HG03196 (cell line): ENCODE measurements at regions not wholly inside any gene's neighbourhood (a gene's known extent, or its start where the extent isn't known, plus 50 kb on each side); places are given as distances from the start of the nearest gene placed in this dataset.

Experiments
- ATAC-seq: cut with Tn5 transposase; IDR thresholded peaks from one replicate; pipeline ENCODE4 v1.9.1; 2021; ENCODE audit not compliant: unreplicated experiment

DNA sequence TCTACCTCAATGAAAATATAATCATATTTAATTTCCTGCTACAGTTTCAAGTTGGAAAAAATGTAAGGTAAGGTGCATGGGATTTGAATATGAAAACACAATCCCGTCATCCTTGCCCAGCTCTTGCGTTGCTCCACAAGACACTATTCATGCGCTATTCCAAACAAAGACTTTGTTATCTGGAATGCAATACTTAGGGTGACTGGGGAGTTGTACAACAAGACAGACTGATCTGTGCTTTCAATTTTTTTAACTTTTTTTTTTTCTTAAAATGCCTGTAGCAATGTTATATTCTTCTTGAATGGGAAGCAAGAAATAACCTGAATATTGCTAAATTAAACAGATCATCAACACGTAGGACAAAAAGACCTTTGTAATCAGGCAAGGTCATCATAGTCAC lies 1077.2 kb downstream of the TTLL7 start:
- no peak for ATAC-seq

DNA sequence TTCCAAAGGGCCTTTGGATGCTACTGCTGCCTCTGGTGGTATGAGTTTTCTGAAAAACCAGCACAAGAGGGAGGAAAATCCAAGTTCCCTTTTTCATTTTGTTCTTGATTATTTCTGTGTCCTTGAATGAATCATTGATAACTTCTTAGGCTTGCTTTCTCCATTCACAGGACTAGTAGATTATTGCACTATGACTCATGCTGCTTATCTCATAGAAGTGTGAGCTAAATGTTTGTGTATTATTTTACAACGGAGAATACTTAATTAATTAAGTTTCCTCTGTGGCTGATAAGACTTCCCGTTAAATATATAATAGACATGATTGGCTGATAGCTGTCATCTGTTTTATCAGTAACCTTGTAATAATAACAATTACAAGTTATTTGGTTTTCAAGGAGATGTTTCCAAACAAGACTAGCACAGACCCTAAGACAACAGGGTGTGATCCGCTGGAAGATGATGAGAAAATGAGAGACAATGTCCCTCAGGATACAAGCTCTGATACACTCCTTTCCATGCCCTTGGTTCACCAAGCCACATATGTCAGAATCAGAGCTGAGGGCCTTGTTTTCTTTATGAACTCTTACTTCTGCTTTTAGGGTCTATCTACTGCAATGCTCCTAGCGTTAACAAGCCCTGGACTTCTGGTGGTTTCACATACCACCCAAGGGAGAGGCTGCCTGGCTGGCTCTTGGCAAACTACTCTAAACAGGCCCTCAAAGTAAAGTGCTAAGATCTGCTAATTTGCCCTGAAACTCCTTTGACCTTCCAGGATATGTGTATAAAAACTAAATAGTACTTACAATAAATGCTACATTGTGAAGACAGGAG lies 1078.3 kb downstream of the TTLL7 start:
- ATAC-seq = no peak

DNA sequence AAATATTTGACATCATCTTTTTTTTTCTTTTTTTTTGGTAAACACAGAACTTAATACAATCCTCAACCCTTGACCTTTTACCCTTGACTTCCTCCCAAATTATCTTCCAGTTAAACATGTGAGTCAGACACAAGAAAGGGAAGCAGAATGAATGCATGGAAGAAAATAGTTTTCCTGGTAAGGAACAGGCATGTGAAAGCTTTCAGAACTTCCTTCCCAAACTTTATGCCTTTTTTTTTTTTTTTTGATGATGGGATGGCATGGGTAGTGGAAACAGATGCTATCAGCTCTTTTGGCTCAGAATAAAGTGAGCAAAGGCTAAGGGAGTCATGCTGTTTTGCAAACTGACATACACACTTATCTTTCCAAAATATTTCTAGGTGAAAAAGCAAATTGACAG lies 1079.1 kb downstream of the TTLL7 start:
- no peak for ATAC-seq

DNA sequence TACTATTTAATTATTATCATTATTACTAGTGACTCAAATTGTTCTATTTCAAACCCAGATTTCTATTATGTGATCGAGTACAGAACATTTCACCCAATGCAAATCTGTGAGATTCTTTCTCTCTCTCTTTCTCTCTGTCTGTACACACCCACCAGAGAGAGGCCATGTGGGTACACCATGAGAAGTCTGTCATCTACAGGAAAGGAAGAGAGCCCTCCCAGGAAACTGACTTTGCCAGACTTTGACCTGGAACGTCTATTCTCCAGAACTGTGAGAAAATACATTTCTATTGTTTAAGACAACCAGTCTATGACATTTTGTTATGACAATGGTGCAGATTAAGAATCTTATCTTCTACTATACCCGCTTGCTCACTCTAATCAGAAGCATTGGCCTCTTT lies 1091.6 kb downstream of the TTLL7 start:
- no peak for ATAC-seq

DNA sequence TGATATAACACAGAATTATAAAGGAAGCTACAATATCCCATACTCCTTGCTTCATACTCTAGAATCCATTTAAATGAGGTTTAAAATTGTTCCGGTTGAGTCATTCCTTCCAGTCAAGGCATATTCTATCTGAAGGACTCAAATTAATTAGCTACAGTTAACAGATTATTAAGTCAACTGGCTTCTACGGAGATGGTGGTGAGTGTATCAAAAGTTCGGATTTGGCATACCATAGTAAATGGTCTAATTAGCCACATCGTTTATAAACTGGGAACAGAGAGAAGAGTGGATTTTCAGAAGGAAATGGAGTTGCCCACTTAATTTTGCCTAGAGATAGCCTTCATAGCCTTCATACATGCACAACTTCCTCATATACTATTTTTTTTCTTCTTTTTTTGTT lies 1095.3 kb downstream of the TTLL7 start:
- ATAC-seq = no peak

DNA sequence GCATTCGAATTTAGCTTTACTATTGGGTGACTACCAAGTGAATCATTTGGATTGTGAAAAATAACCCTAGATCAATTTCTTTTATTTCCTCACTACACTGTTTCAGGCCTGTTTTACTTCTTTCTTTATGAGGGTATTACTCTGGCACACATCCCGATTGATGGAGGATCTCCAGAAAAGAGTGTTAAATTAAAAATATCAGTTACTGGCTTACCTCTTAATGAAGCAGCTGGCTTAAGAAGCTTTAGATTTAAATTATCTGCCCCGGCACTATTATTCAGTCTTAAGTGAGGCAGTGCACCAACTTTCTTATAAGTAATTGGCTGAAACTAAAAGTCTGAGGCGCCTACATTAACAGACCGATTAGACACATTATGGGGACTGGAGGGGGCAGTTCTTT lies 1097.4 kb downstream of the TTLL7 start:
- no peak for ATAC-seq

DNA sequence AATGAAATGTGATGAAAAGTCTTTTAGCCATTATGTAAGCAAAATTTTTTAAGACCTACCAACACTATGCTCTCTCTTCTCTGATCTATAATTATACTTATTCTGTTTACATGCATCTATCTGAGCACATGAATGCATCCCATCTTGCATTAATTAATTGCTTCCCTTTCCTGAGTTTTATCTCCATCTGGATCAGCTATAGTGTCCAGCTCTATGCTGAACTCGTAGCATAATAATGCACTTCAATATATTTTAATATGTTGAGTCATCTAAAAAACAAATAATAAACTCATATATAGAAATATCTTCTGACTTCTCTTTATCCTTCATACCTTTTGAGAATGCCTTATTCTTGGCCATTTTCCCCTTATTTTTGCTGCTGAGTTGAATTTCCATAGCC lies 1097.8 kb downstream of the TTLL7 start:
- no peak for ATAC-seq

DNA sequence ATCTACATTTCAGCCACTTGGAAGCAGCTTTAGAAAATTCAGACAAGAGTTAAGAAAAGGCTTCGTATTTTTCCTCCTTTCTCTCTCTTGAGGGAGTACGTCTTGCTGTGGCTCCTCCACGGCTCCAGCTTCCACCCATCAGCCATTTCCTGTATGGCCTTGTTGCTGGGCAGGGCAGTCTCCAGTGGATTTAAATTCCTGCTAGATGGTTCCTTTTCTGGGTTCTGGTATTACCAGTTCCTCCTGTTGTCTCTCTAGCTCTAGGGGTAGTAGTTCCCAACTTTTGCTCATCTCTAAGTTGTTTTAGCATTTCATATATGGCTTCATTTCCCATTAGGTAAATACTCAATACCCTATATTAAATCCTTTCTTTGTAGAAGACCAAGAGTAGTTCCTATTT lies 1098.3 kb downstream of the ADGRL2 start:
- ATAC-seq = no peak

DNA sequence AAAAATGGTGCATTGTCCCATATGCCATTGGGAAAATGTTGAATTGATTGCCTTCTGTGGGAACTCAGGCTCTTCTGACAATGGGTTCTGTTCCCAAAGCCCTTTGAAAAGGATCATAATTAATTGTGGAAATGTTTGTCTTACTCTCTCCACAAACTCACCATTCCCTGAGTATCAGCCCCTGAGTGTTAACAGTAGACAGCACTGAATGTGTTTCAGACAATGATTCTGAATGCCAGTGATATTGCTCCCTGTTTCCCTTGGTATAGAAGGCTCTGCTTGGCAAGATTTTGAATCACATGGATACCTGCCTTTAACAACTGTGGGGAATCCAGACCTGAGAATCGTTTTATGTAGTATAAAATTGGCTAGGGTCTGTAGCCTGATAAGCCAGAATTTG lies 1096.8 kb downstream of the ADGRL2 start:
- no peak for ATAC-seq

DNA sequence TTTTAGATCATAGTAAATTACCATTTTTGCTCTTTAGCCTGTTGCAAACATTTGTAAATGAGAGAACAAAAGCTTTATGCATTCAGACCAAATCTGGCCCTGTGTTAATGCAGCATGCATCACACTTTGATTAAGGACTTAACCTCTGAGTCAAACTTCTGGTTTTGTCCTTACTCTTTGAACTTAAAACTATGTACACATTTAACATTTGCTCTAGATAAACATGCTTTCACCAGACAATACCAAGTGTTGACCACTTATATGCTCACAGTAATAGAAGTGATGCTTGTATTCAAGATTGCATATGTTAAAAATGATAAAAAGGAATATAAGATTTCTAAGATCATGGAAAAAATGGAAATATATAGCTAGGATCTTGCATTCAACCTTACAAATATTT lies 1095.3 kb downstream of the ADGRL2 start:
- ATAC-seq = no peak

DNA sequence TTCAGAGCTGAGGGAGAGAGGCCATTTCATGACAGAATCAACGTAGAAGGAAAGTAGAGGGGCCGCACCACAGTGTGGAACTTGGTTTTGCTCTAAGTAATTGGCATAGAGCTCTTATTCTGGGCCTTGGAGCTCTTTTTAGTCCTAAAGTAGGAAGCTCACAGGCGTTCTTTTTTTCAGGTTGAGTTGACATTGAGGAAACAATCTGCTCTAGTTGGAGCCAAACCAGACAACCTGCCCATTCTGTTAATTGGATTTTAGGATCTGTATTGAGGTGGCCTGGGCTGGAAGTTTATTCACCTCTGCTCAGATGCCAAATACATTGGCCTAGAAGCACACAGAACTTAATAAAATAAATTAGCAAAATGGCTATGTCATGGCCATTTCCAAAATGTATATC lies 1093.9 kb downstream of the ADGRL2 start:
- ATAC-seq = no peak

DNA sequence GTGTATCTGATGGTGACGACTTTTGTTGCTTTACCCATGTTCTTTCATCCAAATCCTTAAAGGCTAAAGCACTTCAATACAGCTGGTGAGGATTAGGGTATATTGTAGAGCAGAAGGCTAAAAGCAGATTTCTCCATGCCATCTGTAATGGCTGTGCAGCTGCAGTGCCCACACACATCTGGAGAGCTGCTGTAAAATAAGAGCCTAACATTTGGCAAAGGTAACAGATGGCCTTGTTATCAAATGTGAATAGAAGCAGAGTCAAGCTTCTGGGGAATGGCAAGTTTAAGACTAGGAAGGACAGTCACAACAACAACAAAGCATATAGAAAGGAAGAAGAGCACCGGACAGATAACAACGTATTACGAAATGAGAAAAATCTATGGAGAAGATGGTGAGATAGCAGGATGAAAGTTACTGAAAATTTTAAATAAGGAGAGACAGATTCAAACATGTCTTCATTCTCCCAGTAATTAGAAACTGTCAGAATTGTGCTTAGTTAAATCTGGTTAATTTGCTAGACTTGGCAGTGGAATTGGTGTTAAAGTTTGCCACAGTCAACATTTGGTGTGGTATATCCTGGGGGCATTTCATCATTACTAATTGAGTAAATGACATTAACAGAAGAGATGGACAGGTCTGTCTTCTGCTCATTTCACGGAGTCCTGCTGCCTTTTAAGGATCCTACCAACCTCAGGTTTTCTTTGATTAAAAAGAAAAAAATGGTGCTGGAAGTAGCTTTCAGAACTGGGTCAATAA lies 1093.2 kb downstream of the ADGRL2 start:
- no peak for ATAC-seq

DNA sequence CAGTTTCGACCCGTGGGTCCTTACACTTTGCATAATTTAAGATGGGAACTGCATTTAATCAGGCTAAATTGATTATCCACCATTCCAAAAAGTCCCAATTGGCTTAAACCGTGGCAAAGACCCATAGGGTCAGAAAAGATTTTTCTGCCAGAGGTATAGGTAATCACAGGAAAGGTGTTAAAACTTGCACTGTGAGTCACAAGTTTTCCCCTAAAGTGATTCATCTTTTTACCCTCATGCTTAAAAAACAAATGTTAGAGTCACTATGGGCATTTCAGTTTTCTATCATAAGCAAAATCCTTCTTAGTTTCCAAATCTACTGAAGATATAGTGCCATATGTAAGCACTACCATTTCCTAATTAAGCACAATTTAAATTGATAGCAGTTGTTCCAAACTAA lies 1079.8 kb downstream of the ADGRL2 start:
- ATAC-seq = no peak

DNA sequence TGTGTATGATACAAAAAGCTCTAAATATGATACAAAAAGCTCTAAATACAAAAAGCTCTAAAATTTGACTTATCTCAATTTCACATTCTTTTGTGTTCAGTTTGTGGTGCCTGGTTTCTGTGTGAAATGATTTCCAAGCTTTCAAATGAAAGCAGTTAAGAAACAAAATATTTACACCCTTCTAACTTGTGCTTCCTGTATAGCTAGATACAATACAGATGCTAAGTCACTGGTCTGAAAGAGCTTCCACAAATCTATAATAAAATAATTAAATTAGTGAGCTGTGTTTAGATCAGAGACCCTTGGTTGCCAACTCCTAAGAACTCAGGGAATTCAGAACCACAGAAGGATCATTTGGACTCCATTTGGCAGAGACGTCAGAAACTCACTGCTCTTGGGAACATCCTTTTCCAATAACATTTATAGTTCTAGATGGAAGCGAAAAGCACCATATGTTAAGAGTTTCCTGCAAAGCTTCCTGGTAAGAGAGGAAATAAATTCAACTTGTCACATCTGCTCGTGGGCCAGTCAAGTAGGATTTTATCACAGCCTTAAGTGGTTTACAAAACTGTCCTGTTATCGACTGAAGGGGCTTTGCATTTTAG lies 1079.1 kb downstream of the ADGRL2 start:
- ATAC-seq = no peak

DNA sequence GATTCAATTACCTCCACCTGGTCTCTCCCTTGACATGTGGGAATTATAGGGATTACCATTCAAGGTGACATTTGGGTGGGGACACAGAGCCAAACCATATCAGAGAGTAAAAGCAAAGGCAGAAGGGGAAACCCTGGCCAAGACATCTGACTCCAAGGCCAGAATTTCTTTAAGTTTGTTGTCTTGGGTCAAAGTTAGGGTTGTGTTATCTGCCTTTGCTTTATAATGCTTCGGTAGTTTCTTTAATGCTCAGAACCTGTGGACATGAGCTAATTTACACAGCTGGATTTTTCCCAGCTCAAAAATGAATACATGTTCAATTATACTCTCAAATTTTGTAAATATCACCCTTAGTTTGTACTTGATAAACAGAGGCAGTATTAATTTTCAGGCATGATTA lies 1074.4 kb downstream of the ADGRL2 start:
- ATAC-seq = no peak

DNA sequence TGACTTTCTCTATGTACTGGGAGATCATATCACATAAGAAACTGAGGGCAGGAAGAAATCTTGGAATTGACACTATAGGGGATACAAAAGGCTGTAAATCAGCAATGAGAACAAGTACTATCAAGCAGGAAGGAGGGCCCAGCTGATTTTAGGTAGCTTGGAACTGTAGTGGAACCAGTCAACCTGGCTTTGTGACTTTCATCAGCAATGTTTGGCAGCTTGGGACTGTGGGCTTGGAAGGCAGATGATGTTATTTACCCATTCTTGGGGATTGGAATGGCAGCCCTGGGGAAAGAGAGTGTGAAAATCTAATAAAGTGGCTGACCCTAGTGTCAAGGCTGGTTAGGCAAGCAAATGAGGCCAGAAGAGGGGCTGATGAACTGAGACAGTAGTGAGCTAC lies 1073.3 kb downstream of the ADGRL2 start:
- ATAC-seq = no peak

DNA sequence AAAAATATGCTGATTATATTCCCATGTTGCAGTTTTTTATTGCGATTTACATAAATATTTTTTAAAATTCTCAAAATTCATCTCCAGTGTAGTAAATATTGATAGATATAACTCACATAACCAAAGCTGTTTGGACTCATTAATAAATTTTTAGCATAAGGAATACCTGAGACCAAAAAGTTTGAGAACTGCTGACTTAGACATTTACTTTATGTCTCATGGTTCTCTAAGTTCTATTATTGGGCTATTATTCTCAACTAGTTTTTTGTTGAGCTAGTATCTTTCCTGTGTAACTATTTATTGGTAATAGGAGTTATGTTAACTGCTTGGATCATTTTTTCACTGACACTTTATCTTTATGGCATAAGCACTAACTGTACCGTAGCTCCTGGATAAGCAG lies 1069.6 kb downstream of the ADGRL2 start:
- ATAC-seq = no peak

DNA sequence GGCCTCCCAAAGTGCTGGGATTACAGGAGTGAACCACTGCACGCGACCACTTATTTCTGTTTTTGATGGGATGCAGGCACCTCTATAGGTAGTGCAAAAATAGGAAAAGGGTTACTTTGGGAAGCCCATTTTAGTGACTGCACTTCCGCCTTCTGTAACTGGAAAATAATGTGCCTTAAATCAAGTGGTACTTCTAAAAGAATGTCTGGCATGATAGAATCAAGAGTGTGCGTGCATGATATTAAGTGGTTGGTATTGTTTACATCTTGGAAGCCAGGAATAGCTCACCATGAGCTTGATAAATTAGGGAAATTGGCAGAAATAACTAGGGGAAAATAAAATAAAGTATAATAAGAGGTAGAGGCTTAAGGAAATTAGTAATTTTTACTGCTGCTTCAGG lies 1067.0 kb downstream of the ADGRL2 start:
- ATAC-seq = no peak

DNA sequence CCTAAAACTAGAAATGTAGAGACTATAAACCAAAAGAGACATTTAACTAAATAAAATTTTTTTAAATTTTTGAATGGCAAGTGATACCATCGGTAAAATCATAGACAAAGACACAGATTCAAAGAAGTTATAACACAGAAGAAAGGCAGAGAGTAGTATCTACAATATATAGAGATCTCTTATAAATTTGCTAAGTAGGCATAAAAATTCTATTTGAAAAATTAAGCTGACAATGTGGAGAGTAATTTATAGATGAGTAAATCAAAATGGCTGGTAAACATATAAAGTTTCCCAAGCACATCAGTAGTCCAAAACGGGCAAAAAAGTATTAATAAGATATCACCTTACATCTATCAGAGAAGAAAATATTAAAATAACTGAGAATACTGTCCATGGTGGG lies 1061.0 kb downstream of the ADGRL2 start:
- ATAC-seq = no peak

DNA sequence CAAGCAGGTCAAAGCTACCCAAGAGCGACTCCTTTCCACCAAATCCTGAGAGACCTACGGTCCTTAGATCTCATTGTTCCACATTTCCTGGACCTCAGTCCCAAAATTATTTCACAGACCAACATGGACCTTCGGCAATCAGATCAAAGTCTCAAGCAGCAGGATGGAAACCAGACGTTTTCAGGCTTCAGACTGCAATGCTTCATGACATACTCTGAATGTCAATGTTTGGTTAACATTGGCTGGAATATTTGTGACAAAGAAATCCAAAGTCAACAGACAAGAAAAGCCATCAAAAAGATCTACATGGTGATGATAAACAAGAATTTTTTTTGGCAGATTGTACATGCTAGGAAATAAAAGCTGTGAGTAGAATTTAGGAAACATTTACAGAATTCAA lies 1057.3 kb downstream of the ADGRL2 start:
- no peak for ATAC-seq

DNA sequence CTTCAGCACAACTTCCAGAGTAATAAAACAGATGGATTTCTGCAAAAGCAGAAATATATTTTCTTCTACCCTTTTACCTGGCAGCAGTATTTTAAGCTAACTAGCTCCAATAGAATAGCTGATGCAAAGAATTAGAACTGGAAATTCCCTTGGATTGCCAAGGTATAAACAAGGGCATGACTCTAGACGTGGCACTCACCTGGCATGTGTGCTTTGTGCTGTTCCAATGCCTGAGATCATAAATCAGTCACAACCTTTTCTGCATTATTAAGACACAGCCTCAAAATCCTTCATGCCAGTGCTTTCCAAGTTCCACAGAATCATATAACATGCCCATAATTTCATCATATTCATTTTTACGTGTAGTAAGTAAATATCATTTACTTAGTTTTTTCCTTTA lies 1048.7 kb downstream of the ADGRL2 start:
- ATAC-seq = no peak

DNA sequence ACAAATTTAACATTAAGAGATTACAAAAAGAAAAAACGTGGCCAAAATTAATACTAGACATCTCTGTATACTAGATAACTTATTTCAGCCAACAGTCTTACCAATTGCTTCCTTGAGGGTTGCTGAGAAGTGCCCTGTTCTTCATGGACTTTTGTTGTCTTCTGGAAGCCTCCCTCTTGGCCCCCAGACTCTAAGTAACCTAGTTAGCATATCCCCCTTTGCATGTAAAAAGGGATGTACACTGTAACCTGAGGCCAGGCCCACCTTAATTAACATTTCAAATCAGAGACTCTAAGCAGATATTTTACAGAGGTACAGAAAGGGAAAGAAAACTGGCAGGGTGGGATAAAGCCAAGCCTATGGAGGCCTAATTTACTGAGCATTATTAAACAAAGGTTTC lies 1047.3 kb downstream of the ADGRL2 start:
- no peak for ATAC-seq
